GM12801 (cell line): ENCODE measurements at regions not wholly inside any gene's neighbourhood (a gene's known extent, or its start where the extent isn't known, plus 50 kb on each side); places are given as distances from the start of the nearest gene placed in this dataset.

ENCODE experiments used
- CTCF ChIP-seq: IDR thresholded peaks from one replicate; pipeline ENCODE4 v1.5.1; 2011; ENCODE audit warnings: control low read depth; ENCODE audit not compliant: insufficient read length; ENCODE audit errors: extremely low read depth

- no peak for TF ChIP-seq CTCF
Measured at GRCh38 chr19:30968841-30969399, 380.3 kb downstream of the TSHZ3 start.

GRCh38 chr19:30968210-30968609, 381.0 kb downstream of the TSHZ3 start:
- TF ChIP-seq CTCF, result no peak

- TF ChIP-seq CTCF, result no peak
Measured at GRCh38 chr19:30966486-30966885, 382.8 kb downstream of the TSHZ3 start.

GRCh38 chr19:30959011-30959410, 390.2 kb downstream of the TSHZ3 start:
- no peak for TF ChIP-seq CTCF

GRCh38 chr19:30955112-30956104, 393.8 kb downstream of the TSHZ3 start:
- no peak for TF ChIP-seq CTCF

- TF ChIP-seq CTCF, result no peak
Measured at GRCh38 chr19:30943101-30943843, 406.0 kb downstream of the TSHZ3 start.

GRCh38 chr19:30942636-30943035, 406.6 kb downstream of the TSHZ3 start:
- TF ChIP-seq CTCF, result no peak
